ELR (cell line): ENCODE measurements at regions not wholly inside any gene's neighbourhood (a gene's known extent, or its start where the extent isn't known, plus 50 kb on each side); places are given as distances from the start of the nearest gene placed in this dataset.

ENCODE experiments used
- DNase-seq: peaks from one replicate; pipeline ENCODE4 v3.0.0-alpha.2; 2015; ENCODE audit warnings: low read depth

DNA sequence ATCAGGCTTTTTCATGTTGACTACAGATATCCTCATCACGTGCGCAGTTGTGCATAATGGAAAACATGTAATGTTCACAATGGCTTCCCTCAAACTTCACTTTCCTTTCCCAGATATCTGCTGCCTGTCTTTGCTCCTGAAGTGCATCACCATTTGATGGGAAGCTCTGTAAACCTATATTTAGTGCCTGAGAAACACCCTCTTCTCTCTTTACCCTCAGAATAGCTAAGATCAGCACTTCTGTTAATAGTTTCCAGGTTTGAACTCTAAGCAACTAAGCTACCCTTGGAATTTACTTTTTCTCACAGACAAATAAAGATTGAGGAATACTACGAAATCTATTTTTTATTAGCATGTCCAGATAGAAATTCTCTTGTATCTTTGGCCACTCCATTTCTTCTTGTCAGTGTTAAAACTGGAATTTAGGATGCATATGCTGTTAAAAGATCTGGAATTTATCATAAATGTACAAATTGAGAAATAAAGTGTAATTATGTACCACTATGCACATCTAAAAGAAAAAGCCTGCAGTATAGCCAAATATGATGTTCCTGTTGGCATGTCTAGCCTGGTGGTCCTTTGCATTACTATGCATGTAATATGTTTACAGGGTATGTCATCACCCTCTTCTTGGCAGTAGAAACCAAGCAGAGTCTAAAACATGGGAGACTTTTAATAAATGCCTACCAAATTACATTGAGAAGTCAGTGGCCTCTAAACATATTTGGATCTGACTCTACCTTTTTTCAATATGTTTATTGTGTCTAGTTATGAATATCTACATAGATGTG lies 278.7 kb downstream of the FIGN start:
- DNase-seq, result no peak

DNA sequence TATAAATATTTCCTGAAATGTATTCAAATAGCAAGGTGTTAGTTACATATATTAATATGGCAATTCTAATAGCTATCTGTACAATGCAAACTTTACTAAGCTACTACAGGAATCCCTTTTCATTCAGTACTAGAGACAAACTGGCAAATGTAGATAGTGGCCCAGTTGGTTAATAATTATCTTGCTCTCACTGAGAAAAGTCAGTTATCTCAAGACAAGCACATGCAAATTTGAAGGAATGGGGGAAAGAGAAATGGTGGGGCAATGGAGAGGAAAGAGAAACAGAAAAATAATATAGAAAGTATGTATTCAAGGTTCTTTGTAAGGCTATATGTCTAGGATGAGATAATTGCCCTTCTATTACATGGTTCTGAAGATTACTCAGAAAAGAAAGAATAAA lies 280.0 kb downstream of the FIGN start:
- DNase-seq, result no peak

DNA sequence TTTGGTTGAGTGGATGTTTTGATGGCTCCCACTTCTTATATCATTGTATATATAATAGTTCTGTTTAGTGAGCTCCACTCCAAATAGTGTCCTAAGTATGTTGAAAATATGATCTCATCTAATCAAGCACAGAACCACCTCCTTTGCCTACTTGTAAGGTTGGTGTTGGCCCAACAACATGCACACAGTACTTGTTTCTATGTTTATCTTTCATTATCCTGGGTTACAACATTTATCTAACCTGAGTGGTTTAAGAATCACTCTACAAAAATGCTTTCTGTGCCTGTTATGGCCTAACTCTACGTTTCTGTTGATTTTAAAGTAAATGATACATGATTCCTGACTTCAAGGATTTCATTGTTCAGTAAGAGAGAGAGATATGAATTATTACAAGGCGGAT lies 281.9 kb downstream of the FIGN start:
- no peak for DNase-seq

DNA sequence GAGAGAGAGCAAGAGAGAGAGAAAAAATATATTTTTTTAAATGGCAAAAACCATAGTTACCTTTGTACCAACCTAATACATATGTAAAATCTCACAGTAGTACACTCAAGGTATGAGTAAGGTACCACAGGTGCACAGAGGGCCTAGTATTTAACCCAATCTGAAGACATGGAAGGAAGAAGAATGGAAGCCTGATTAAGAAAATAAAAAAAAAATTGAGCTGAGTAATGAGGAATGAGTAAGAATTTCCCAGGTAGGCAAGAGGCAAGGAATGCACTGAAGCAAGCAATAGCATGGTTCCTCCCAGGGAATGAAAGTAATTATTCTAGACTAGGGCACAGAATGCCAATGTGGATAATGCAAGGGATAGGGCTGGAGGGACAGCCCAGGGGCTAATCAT lies 294.2 kb downstream of the FIGN start:
- DNase-seq, result no peak

DNA sequence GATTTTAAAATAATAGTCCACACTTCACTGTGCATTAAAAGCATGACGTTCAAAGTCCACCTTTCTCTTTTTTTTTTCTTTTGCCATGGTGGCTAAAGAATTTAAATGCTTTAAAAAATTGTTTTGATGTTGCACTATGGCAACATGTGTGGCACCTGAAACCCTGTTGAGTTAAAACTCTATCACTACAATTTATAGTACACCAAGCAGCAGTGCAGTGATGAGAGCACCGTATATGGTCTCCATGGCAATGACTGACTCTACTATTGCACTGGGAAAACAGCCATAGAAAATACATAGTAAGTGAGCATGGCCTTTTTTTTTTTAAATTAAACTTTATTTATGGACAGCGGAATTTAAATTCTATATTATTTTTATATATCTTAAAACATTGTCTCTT lies 298.8 kb downstream of the FIGN start:
- no peak for DNase-seq

DNA sequence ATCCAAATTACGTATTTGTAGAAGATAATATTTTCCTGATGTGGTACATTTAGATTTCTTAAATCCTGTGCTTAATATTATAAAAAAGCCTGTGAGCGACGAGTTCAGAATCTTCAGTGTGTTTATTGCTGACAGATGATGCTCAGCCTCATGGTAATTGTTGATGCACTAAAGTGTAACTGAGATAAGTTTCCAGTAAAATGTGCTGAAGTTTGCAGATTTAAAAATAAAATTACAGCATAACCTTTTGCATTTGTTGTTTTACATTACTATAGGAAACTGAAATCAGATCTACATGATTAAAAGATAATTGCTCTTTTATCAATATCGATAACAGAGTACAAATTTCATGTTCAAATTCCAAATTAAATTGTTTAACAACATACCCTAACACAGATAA lies 307.6 kb downstream of the FIGN start:
- DNase-seq, result no peak

DNA sequence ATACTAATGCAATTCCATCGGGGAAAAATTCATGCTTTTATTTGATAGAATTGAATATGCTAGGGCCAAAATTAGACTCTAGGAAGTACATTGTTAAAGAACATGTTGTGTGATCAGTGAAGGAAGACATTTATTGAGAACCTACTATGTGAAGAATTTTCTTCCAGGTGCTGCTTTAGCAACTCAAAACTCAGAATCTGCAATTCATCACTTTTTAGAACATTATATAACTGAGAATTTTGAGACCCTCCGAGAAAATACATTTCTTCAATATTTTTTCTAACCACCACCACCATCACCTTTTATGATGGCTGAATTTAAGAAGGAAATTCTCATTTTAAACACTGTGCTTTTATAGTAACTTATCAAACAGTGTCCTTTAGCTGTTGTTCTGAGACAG lies 315.2 kb downstream of the FIGN start:
- DNase-seq, result no peak

DNA sequence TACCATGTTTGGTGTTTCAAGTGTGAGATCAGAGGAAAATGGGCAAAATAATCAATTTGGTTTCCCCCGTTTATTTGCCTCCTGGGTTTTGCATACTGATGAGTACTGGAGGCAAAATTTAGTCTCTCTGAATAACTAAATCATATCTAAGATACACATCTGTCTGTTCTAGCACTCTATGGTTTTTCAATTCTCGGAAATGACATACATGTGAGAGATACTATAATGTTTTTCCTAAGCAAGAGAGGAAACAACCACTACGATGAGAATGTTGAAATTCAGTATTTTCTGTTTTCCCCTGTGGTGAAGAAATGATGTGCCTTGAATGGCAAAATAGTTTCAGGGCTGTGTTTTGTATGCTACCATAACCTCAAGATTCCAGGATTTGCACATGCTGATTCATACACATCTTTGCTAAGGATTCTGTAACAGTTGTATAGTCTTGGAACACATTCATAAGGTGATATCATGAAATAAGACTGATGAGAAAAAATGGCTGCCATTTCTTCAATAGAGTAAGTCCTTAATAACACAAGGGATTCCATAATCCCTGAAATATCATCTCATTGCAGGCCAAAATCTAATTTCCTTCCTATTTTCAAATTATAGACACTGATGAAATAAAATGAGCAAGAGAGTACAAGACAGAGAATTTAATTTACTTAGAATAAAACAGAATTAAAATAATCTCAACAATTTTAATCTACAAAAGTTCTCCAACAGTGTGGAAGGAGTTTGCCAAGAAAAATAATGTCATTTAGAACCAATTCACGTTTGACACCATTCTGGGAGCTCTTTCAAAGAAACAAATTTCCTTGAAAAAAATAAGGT lies 316.6 kb downstream of the FIGN start:
- DNase-seq, result no peak

DNA sequence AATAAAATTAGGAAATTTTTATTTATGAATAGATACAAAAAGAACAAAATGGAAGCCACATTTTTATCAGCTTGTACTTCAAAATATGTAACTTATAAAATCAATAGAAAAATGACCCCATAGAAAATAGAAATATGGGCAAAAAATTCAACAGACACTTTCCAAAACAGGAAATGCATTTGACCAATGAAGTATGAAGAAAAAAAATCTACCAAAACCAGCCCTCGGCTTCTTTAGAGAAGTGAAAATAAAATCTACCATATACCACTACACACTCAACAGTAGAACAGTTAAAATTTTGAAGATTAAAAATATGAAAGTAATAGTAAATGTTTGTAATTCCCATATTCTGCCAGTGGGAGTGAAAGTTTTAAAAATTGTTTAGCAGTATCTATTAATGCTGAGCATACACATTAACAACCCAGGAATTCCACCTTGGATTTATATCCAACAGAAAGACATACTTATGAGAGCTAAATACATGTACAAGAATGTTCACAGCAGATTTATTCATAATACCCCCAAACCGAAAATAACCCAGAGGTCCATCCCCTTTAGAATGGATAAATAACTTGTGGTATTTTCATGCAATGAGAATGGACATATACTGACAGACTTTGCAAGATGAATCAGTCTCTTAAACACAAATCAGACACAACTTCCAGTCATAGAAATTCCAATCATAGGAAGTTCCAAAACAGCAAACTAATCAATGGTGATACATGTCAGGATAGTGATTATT lies 318.0 kb downstream of the FIGN start:
- no peak for DNase-seq

DNA sequence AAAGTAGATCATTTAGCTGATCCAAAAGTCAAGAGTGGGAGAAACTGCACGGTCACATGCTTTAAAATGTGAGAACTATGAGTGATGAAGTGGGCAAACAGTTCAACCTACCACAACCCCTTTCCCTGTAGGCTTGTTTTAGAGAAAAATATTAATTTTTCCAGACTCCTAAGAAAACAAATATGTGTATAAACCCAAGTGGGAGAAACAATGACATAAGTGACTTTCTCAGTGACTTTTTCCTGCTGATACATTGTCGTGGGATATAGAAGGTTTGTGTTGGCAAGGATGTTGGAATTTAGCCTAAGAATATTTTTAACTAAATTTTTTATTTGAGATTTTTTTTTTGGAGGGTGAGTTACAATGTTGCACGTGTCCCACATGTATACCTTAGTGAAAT lies 321.7 kb downstream of the FIGN start:
- no peak for DNase-seq

DNA sequence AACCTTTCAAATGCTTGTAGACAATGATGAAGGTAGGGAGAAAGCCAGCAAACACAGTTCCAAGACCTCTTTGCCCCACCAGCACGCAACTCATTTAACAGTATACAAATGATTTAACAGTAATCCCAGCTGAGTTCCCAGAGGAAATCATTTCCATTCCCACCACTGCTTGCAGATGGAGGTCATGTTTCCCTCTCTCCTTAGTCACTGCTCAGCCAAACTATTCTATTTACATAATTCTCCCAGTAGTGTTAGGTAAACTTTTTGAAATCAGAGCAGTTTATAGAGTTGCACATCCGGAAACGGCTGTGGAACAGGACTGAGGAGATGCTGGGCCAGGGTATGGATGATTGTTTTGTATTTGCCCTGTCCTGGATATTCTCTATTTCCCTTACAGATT lies 328.5 kb downstream of the FIGN start:
- peak; percentile 14 for DNase-seq

DNA sequence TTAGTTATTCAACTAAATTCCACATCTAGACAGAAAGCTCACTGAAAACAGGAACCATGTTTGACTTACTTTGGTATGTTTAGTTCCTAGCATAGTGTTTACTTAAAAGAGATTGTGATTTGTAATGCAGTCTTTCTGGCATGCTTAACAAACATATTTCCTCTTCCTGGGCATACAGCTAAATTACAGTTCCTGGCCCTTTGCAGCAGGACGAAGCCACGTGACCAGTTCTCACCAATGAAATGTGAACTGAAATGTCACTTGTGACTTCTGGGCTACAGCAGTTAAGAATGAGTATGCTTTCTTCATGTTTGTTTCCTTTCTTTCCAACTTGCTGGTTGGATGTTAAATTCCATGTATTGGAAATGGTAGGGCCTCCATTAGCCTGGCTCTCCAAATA lies 330.5 kb downstream of the FIGN start:
- no peak for DNase-seq

DNA sequence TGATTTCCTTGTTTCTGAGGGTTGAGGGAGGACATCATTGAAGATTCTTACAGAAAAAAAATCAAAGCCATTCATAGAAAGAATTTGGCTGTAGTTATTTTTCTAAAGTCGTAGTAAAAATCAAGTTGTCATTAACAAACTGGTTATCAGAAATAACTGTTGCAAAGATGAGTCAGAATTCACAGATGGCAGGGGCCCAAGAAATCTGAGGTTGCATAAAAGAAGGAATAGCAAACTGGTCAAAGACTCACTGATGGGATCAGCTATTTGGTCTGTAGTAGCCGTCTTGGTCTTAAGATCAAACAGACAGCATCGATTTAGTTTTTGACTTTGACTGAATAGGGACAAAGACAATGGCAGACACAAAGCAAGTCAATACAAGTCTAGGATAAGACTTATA lies 334.3 kb downstream of the FIGN start:
- DNase-seq, result peak; percentile 48

DNA sequence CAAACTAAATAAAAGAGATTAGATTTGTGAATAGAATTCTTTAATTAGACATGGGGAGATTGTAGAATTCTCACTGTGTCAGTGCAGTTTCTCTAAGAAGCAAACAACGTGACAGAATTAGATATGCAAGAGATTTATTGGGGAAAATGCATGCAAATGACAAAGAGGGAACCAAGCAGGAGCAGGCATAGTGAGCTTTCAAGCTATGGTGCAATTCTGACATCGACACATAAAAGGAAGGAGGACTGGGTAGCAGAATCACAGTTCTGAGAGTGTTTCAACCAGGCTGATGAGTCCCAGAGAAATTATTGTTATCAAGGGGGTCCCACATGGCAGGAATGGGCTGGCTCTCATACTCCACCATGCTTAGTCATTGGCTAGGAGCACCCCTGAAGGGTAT lies 338.4 kb downstream of the FIGN start:
- no peak for DNase-seq

DNA sequence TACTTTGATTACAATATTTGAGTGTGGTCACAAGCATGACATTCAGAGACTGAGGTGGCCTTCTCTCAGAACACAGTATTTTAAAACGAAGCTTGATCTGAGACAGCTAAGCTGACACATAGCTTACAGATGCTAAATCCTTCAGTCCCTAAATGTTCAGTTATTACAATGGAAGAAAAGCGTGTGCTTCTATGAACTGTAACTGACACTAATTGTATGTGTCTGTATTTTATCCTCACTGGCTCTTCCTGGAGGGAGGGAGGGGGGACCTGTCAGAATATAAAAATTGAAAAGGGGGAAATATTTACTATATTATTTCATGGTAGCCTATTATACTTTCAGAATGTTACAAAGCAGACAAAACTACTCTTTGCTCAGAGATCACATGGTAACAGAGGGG lies 340.2 kb downstream of the FIGN start:
- no peak for DNase-seq

DNA sequence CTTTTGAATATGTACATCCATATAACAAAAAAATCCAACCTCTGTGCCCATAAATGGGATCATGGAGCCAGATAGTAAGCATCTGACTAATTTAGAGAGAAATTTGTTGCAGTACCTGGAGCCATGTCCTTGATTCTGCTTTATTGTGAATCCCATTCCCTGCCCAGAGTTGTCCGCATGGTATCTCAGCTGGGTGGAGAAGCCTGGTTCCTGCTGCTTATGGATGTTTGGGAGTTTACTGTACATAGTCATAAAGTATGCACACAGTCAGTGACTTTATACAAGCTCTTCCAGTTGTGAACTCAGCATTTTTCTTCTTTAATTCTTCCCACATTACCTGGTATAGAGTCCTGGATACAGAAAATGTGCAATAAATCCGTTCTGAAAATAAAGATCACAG lies 346.0 kb downstream of the FIGN start:
- no peak for DNase-seq

DNA sequence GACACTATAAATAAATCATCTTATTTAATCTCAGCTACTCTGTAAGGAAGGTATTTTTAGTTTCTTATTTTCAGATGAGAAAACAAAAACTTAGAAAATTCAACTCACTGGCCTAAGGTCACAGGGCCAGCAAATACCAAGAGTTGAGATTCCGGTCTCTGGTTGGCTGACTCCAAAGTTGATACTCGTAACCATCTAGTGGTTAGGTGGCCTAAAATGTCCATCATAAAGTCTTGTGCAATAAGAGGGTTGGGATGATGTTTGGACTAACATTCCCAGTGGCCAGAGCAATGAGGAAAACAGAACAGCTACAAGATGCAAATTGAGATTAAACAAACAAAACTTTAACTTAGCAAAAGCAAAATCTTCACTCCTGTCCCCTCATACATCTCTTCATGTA lies 360.3 kb downstream of the FIGN start:
- DNase-seq, result no peak

DNA sequence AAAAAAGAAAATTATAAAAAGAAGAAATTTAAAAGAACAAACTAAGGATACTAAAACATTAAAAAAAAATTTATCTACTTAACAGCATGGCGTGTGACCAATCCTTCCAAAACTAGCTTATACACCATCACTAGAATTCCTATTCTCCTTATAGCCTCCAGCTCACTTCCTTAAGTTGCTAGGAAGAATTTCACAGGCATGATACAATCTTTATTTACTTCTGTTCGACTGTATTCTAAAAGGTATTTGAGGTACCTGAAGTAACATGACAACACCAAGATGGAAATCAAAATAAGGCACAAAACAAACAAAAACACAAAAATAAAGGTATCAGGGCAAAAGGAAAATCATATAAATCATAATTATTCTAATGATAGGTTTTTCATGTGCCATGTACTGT lies 360.7 kb downstream of the FIGN start:
- no peak for DNase-seq

DNA sequence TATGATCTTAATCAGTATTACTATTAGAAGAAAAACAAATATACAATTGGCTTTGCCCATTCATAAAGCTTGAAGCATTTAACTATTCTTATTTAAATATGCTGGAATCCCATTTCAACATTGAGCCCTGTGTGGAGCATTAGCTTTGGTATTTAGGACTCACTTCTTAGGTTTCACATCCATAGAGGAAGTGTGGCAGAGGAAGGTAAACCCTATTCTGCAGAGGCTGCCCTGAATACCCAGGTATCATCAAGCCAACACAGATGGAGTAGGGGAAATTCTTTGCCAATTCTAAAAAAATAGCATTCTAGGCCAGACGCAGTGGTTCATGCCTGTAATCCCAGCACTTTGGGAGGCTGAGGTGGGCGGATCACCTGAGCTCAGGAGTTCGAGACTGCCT lies 361.5 kb downstream of the FIGN start:
- DNase-seq, result no peak

DNA sequence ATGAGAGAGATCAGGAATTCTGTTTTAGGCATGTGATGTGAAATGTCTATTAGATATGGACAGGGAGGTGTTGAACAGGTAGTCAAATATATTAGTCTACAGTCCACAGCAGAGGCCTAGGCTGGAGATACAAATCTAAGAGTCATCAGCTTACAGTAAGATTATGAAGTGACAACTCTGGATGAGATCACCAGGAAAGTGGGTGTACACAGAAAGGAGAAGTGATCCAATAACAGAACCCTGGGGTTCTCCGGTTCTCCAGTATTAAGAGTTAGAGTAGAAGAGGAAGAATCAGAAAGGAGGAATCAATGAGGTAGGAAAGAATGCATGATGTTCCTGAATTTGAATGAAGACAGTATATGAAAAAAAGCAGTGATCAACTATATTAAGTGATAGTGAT lies 362.3 kb downstream of the FIGN start:
- no peak for DNase-seq

DNA sequence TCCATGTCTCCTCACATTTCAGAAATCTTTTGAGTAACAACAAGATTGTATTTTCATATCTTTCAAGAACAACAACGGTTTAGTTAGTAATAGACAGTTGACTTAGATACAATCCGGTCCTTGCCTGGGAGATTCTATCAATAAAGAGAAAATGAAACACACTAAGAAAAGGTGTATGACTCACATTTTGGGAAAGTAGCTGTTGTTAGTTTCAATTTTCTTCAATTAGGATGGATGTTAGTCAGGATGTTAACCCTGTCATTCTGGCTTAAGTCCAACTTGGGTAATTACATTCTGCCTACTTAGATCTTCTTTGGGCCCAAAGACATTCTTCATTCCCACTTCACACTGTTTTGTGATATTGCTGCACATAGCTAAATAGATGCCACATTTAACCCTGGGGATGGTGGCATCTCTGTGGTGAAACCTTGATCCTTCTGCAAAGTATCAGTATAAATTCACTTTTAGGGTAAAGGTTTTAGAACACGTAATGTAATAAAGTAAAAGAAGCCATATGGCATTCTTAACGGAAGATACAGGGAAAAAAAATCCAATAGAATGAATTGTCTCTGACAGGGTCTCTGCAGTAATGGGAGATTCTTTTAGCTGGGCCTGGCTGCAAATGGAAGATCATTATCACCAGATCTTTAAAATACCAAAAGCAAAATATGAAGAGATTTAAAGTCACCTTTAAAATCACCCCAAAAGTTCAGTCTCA lies 365.5 kb downstream of the FIGN start:
- DNase-seq, result peak; percentile 18

DNA sequence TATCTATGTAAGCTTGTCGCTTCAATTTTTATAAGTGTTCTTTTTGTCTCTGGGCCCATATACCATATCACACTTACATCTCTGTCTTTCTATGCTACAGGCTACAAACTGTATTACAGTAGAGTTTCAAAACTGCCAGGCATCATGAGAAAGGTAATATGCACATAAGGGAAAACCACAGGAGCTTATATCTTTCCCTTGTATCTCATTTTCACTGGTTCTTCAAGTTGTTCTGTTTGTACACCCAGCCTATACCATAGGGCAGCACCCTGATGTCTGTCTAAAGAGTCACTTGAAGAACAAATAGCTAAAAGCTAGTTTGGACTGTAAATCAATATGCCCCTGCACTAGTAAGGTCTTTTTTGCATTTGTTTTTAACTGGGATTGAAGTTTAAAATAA lies 366.7 kb downstream of the FIGN start:
- no peak for DNase-seq
